GM08714 (cell line): ENCODE measurements at regions not wholly inside any gene's neighbourhood (a gene's known extent, or its start where the extent isn't known, plus 50 kb on each side); places are given as distances from the start of the nearest gene placed in this dataset.

Experiments
- H3K4me3 ChIP-seq: fragments of 200-500 bp; sonication (Bioruptor generic); 2 replicates; pipeline ENCODE4 v1.5.1; 2014; ENCODE audit warnings: mild to moderate bottlenecking, low read length, inconsistent platforms
- ZNF274 ChIP-seq: IDR thresholded peaks from 2 replicates; pipeline ENCODE4 v1.6.1; 2012; ENCODE audit warnings: mild to moderate bottlenecking, low read depth, low read length

- no peak for TF ChIP-seq ZNF274
- no peak overlapping the region for H3K4me3 ChIP-seq
These were observed 114.2 kb upstream of the IPO9 start for GRCh38 chr1:201714542-201715329.

- H3K4me3 ChIP-seq: no peak overlapping the region
- TF ChIP-seq ZNF274: no peak
These were observed 113.6 kb upstream of the IPO9 start for GRCh38 chr1:201715351-201715750.

- no peak for TF ChIP-seq ZNF274
- H3K4me3 ChIP-seq: no peak overlapping the region
These were observed 112.9 kb upstream of the IPO9 start for GRCh38 chr1:201715801-201716741.

GRCh38 chr1:201716742-201717135 lies 112.2 kb upstream of the IPO9 start:
- no peak for TF ChIP-seq ZNF274
- H3K4me3 ChIP-seq: no peak overlapping the region

GRCh38 chr1:201717286-201717685 lies 111.7 kb upstream of the IPO9 start:
- no peak overlapping the region for H3K4me3 ChIP-seq
- TF ChIP-seq ZNF274: no peak

- H3K4me3 ChIP-seq: no peak overlapping the region
- TF ChIP-seq ZNF274: no peak
These were observed 110.4 kb upstream of the IPO9 start for GRCh38 chr1:201718346-201719202.

- no peak overlapping the region for H3K4me3 ChIP-seq
- TF ChIP-seq ZNF274: no peak
These were observed 109.0 kb upstream of the IPO9 start for GRCh38 chr1:201719812-201720521.

GRCh38 chr1:201720522-201720844 lies 108.5 kb upstream of the IPO9 start:
- TF ChIP-seq ZNF274: no peak

GRCh38 chr1:201721082-201722049 lies 107.6 kb upstream of the IPO9 start:
- H3K4me3 ChIP-seq: no peak overlapping the region
- TF ChIP-seq ZNF274: no peak

More at GRCh38 chr1:201720522-201720844, 108.5 kb upstream of the IPO9 start:
- H3K4me3 ChIP-seq: no peak overlapping the region

GRCh38 chr1:201724039-201724765 lies 104.8 kb upstream of the IPO9 start:
- no peak for TF ChIP-seq ZNF274
- no peak overlapping the region for H3K4me3 ChIP-seq

GRCh38 chr1:201724766-201725118 lies 104.2 kb upstream of the IPO9 start:
- H3K4me3 ChIP-seq: no peak overlapping the region
- TF ChIP-seq ZNF274: no peak

GRCh38 chr1:201726700-201727099 lies 102.3 kb upstream of the IPO9 start:
- no peak overlapping the region for H3K4me3 ChIP-seq
- TF ChIP-seq ZNF274: no peak
